ENCODE measurements at regions not wholly inside any gene's neighbourhood (a gene's known extent, or its start where the extent isn't known, plus 50 kb on each side); places are given as distances from the start of the nearest gene placed in this dataset.

- no peak for DNase-seq
Measured at GRCh38 chr11:80532633-80533232, 1091.9 kb upstream of the TENM4 start.

GRCh38 chr11:80529726-80530125 is 1088.9 kb upstream of the TENM4 start:
- no peak for DNase-seq

GRCh38 chr11:80525663-80526405 is 1085.0 kb upstream of the TENM4 start:
- DNase-seq = no peak

GRCh38 chr11:80524349-80524748 is 1083.5 kb upstream of the TENM4 start:
- DNase-seq = no peak

- no peak for DNase-seq
Measured at GRCh38 chr11:80523057-80523456, 1082.2 kb upstream of the TENM4 start.

DNA sequence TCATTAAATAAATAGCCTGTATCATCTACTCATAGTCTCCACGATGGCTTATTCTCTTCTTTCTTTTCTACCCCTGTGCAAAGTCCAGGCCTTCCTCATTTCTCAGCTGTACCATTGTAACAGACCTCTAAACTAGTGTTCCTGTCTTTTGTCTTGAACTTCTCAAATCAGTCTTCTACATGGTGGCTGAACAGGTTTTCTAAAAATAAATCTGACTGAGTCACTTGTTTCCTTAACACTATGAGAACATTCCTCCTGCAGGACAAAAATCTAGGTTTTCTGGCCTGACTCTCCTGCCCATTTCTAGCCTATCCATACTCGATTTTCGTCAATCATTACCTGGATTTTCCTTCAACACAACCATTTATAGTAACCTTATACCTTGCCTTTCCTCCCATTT is 1080.8 kb upstream of the TENM4 start:
- no peak for DNase-seq

- DNase-seq = no peak
Measured at GRCh38 chr11:80520507-80520887, 1079.7 kb upstream of the TENM4 start.

- DNase-seq = no peak
Measured at GRCh38 chr11:80519596-80520506, 1079.0 kb upstream of the TENM4 start.

DNA sequence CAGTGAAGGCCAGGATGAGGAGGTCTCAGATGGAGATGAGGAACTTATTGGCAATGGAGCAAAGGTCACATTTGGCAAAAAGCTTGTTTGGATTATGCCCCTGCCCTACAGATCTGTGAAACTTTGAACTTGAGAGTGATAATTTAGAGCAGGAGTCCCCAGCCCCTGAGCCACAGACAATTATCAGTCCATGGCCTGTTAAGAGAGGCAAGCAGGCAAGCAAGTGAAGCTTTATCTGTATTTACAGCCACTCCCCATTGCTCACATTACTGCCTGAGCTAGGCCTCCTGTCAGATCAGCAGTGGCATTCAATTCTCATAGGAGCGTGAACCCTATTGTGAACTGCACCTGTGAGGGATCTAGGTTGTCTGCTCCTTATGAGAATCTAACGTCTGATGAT is 1076.9 kb upstream of the TENM4 start:
- DNase-seq = no peak

- DNase-seq = no peak
Measured at GRCh38 chr11:80515097-80515496, 1074.3 kb upstream of the TENM4 start.

GRCh38 chr11:80512491-80512890 is 1071.7 kb upstream of the TENM4 start:
- DNase-seq = no peak

DNA sequence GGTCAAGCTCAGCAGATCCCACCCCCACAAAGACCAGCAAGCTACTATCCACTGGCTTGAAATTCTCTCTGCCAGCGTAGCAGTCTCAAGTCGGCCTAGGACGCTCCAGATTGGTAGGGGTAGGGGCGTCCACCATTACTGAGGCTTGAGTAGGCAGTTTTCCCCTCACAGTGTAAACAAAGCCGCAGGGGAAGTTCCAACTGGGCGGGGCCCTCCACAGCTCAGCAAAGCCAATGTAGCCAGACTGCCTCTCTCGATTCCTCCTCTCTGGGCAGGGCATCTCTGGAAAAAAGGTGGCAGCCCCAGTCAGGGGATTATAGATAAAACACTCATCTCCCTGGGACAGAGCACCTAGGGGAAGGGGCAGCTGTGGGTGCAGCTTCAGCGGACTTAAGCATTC is 1064.9 kb upstream of the TENM4 start:
- DNase-seq = no peak

DNA sequence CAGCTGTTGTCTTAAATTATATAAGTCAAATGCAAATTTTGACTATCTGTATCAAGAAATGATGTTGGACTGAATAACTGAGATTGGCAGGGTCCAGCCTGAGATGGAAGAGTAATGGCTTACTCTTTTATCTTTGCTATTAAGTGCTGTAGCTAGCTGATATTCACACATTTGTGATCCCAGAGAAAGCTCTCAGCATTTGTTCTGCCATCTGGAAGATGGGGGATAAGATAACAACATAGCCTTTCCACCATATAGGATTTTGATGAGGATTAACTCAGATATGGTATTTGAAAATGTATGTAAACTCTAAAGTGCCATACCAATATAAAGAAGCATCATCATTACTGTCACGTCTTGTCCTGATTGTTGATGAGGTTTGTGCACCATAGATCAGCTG is 1063.2 kb upstream of the TENM4 start:
- no peak for DNase-seq

DNA sequence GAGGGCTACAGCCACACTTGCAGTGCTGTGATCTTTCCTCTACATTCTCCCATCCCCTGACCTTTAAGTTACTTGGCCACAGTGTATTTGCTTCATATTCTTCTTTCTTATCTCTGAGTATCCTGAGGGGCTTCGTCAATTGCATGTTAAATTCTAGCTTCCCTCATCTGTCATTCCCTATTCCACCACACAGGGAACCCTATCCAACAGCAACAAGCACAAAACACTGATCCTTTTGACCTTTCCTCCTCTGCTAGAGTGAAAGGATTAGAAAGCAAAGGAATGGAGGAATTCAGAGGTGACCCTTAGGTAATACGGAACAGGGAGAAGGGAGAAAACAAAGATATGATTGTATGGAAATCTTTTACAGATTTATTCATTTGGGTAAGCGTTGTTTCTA is 1061.7 kb upstream of the TENM4 start:
- DNase-seq = no peak

GRCh38 chr11:80495116-80495515 is 1054.3 kb upstream of the TENM4 start:
- DNase-seq = no peak

- no peak for DNase-seq
Measured at GRCh38 chr11:80487952-80488351, 1047.1 kb upstream of the TENM4 start.

DNA sequence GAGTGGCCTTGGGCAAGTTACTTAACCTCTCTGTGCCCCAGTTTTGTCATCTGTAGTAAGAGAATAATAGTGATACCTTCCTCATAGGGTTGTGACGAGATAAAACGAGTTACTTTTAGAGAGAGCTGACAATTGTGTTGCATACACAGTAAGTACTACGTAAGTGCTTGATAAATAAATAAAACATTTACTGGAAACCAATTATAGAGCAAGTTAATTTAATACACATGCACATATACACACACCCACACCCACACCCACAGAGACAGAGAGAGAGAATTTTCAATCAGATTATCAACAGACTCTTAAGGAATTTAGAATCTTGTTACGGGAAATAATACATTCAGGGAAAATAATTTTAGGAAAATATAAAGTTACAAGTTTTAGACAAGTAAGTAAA is 1045.8 kb upstream of the TENM4 start:
- DNase-seq = no peak

DNA sequence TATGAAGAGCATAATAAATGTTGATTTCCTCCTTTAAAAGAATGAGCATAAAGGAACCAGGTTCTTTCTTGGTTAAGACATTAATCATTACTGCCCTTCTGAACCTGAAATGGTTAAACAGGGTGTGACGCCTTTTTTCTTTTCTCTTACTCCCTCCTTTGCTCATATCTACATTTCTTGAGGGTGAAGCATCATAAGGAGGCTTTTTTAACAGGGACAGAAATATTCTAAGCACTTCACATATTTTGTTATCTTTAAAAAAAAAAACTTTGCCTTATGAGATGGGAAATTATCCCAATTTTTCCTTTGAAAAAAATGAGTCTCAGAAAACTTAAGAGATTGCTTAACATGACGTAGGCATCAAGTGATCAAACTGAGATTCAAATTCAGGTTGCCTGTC is 1036.3 kb upstream of the TENM4 start:
- no peak for DNase-seq

- no peak for DNase-seq
Measured at GRCh38 chr11:80473562-80473961, 1032.7 kb upstream of the TENM4 start.

DNA sequence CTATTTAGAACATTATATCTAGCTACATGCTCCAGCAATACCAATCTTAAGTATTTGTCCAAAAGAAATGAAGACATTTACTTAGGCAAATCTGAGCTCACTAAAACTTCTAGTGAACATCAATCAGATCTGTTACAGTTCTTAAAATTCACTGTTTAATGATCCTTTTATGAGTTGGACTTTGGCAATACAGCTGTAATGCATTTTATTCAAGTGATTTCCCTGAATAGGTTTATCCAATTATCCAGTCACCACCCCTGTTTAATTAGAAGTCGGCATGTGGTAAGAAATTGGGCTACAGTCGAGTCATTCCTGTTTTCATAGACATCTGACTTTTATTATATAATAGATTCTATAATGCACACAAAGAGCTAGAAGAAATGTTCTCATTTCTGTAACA is 1029.0 kb upstream of the TENM4 start:
- no peak for DNase-seq

- no peak for DNase-seq
Measured at GRCh38 chr11:80466570-80466969, 1025.7 kb upstream of the TENM4 start.

DNA sequence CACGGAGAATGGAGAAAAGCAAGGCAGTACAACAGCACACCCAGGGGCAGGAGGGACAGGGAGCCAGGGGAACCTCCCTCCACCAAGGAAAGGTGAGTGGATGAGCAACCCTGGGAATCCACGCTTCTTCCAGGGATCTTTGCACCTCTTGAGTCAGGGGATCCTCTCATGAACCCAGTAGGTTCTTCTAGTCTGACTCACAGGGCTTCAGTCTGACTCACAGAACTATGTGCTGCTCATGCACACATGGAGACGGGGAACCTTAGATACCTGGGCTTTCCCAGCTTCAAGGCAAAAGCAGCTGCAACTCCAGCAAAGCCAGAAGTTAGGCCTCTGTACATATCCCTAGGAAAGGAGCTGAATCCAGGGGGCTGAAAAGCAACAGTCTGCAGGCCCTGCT is 1021.4 kb upstream of the TENM4 start:
- no peak for DNase-seq

GRCh38 chr11:80458376-80458775 is 1017.5 kb upstream of the TENM4 start:
- DNase-seq = no peak

DNA sequence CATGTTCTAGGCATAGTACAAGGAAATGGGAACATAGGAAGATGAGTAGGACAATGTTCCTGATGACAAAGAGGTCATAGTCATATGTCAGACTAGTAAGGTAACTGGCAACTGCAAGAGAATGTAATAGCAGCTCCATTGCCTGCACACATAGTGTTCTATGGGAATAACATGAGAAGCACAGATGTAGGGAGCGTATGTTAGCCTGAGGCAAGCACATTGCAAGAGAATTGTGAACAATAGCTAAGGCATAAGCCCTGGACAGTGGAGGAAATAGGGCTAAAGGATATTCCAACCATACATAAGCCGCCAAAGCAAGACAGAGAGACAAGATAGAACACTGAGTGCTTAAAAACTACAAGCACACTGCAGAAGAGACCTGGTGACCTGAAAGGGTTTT is 1017.0 kb upstream of the TENM4 start:
- DNase-seq = no peak
